WERI-Rb-1 (cell line): ENCODE measurements at regions not wholly inside any gene's neighbourhood (a gene's known extent, or its start where the extent isn't known, plus 50 kb on each side); places are given as distances from the start of the nearest gene placed in this dataset.

Source experiments
- DNase-seq: peaks from one replicate; pipeline ENCODE4 v3.0.0-alpha.2; 2020
- H3K27ac ChIP-seq: fragments of 250-450 bp; sonication (Bioruptor Pico); 2 replicates; pipeline ENCODE4 v1.5.1; 2020; ENCODE audit warnings: mild to moderate bottlenecking, moderate library complexity
- H3K27me3 ChIP-seq: fragments of 250-450 bp; sonication (Bioruptor Pico); 2 replicates; pipeline ENCODE4 v1.5.1; 2021; ENCODE audit warnings: mild to moderate bottlenecking, low read depth, moderate library complexity; ENCODE audit not compliant: insufficient read depth, severe bottlenecking
- H3K36me3 ChIP-seq: fragments of 250-450 bp; sonication (Bioruptor Pico); 2 replicates; pipeline ENCODE4 v1.5.1; 2020; ENCODE audit warnings: mild to moderate bottlenecking, moderate library complexity
- H3K4me3 ChIP-seq: 2 replicates; pipeline ENCODE4 v1.5.1; 2011; ENCODE audit warnings: low read depth, mild to moderate bottlenecking, control low read depth, low read length
- H3K9me3 ChIP-seq: fragments of 250-450 bp; sonication (Bioruptor Pico); 2 replicates; pipeline ENCODE4 v1.5.1; 2021; ENCODE audit warnings: mild to moderate bottlenecking, moderate library complexity; ENCODE audit not compliant: severe bottlenecking
- CTCF ChIP-seq: IDR thresholded peaks from 2 replicates; pipeline ENCODE4 v1.5.1; 2011; ENCODE audit warnings: low read depth, mild to moderate bottlenecking, control low read depth, inconsistent platforms, low read length

GRCh38 chr6:25032934-25033333 is 97.2 kb upstream of the RIPOR2 start:
- TF ChIP-seq CTCF: no peak
- no peak overlapping the region for H3K4me3 ChIP-seq
- no peaks in the 10 kb centered on the region for H3K36me3 ChIP-seq

GRCh38 chr6:25034431-25034921 is 98.7 kb upstream of the RIPOR2 start:
- no peak for DNase-seq
- Histone ChIP-seq H3K4me3 (no peak overlapping the region), H3K27ac (no peak overlapping the region), H3K27me3 (no peaks in the 10 kb centered on the region), H3K36me3 (no peaks in the 10 kb centered on the region), H3K9me3 (no peaks in the 10 kb centered on the region)
- no peak for TF ChIP-seq CTCF

More at GRCh38 chr6:25032934-25033333, 97.2 kb upstream of the RIPOR2 start:
- H3K27ac ChIP-seq: no peak overlapping the region
- no peaks in the 10 kb centered on the region for H3K9me3 ChIP-seq
- DNase-seq: no peak
- H3K27me3 ChIP-seq: no peaks in the 10 kb centered on the region

GRCh38 chr6:25035174-25035511 is 99.4 kb upstream of the RIPOR2 start:
- Histone ChIP-seq H3K36me3 (no peaks in the 10 kb centered on the region), H3K27ac (no peak overlapping the region), H3K9me3 (no peaks in the 10 kb centered on the region), H3K27me3 (no peaks in the 10 kb centered on the region), H3K4me3 (no peak overlapping the region)
- DNase-seq: no peak
- no peak for TF ChIP-seq CTCF

GRCh38 chr6:25035512-25036435 is 100.0 kb upstream of the RIPOR2 start:
- H3K4me3 ChIP-seq: no peak overlapping the region
- no peak for DNase-seq
- H3K27ac ChIP-seq: no peak overlapping the region

GRCh38 chr6:25036461-25036860 is 100.7 kb upstream of the RIPOR2 start:
- H3K9me3 ChIP-seq: no peaks in the 10 kb centered on the region
- H3K27ac ChIP-seq: no peak overlapping the region

More at GRCh38 chr6:25035512-25036435, 100.0 kb upstream of the RIPOR2 start:
- TF ChIP-seq CTCF: no peak
- Histone ChIP-seq H3K27me3 (no peaks in the 10 kb centered on the region), H3K9me3 (no peaks in the 10 kb centered on the region), H3K36me3 (no peaks in the 10 kb centered on the region)

More at GRCh38 chr6:25036461-25036860, 100.7 kb upstream of the RIPOR2 start:
- Histone ChIP-seq H3K4me3 (no peak overlapping the region), H3K27me3 (no peaks in the 10 kb centered on the region), H3K36me3 (no peaks in the 10 kb centered on the region)
- DNase-seq: no peak
- no peak for TF ChIP-seq CTCF
